Ishikawa (cell line): ENCODE measurements at regions not wholly inside any gene's neighbourhood (a gene's known extent, or its start where the extent isn't known, plus 50 kb on each side); places are given as distances from the start of the nearest gene placed in this dataset.

Experiments
- CEBPB ChIP-seq: IDR thresholded peaks from 2 replicates; pipeline ENCODE4 v1.6.1; 2012
- CREB1 ChIP-seq: IDR thresholded peaks from 2 replicates; pipeline ENCODE4 v1.6.1; 2012; ENCODE audit warnings: low read depth
- EGR1 ChIP-seq: IDR thresholded peaks from 2 replicates; pipeline ENCODE4 v1.6.1; 2012
- EP300 ChIP-seq: IDR thresholded peaks from 2 replicates; pipeline ENCODE4 v1.6.1; 2012; ENCODE audit warnings: borderline replicate concordance
- FOXM1 ChIP-seq: IDR thresholded peaks from 2 replicates; pipeline ENCODE4 v1.6.1; 2012; ENCODE audit warnings: low read depth, borderline replicate concordance
- MAX ChIP-seq: IDR thresholded peaks from 2 replicates; pipeline ENCODE4 v1.6.1; 2012
- NFIC ChIP-seq: IDR thresholded peaks from 2 replicates; pipeline ENCODE4 v1.6.1; 2012
- RAD21 ChIP-seq: IDR thresholded peaks from 2 replicates; pipeline ENCODE4 v1.6.1; 2012; ENCODE audit warnings: low read depth
- REST ChIP-seq: IDR thresholded peaks from 2 replicates; pipeline ENCODE4 v1.6.1; 2012; ENCODE audit warnings: low read depth, mild to moderate bottlenecking
- TAF1 ChIP-seq: IDR thresholded peaks from 2 replicates; pipeline ENCODE4 v1.6.1; 2012; ENCODE audit warnings: low read depth, mild to moderate bottlenecking
- TCF12 ChIP-seq: IDR thresholded peaks from 2 replicates; pipeline ENCODE4 v1.6.1; 2012; ENCODE audit warnings: low read depth
- USF1 ChIP-seq: IDR thresholded peaks from 2 replicates; pipeline ENCODE4 v1.6.1; 2012
- YY1 ChIP-seq: IDR thresholded peaks from 2 replicates; pipeline ENCODE4 v1.6.1; 2012; ENCODE audit warnings: low read depth
- ZBTB7A ChIP-seq: IDR thresholded peaks from 2 replicates; pipeline ENCODE4 v1.6.1; 2012; ENCODE audit warnings: low read depth

- TF ChIP-seq CREB1 (no peak), TAF1 (no peak), TCF12 (no peak), CEBPB (no peak), YY1 (no peak), FOXM1 (no peak), MAX (no peak), EP300 (no peak), RAD21 (no peak), EGR1 (no peak), REST (no peak), ZBTB7A (no peak), USF1 (no peak), NFIC (no peak)
Observed at GRCh38 chr9:29778281-29778849, 2205.1 kb upstream of the C9orf72 start.
